ENCODE measurements at regions not wholly inside any gene's neighbourhood (a gene's known extent, or its start where the extent isn't known, plus 50 kb on each side); places are given as distances from the start of the nearest gene placed in this dataset.

GRCh38 chr2:138105358-138105757 lies 141.1 kb downstream of the HNMT start:
- no peak for DNase-seq

GRCh38 chr2:138106606-138107005 lies 142.3 kb downstream of the HNMT start:
- DNase-seq, result no peak

GRCh38 chr2:138107288-138107687 lies 143.0 kb downstream of the HNMT start:
- DNase-seq, result no peak

GRCh38 chr2:138110453-138111083 lies 146.3 kb downstream of the HNMT start:
- DNase-seq, result no peak

- DNase-seq, result no peak
These were observed 148.3 kb downstream of the HNMT start for GRCh38 chr2:138112536-138112935.

GRCh38 chr2:138113871-138114525 lies 149.7 kb downstream of the HNMT start:
- no peak for DNase-seq

- no peak for DNase-seq
These were observed 151.4 kb downstream of the HNMT start for GRCh38 chr2:138115666-138116065.

GRCh38 chr2:138116456-138116855 lies 152.2 kb downstream of the HNMT start:
- DNase-seq, result no peak

GRCh38 chr2:138121666-138122661 lies 157.7 kb downstream of the HNMT start:
- DNase-seq, result no peak

GRCh38 chr2:138122891-138123290 lies 158.6 kb downstream of the HNMT start:
- no peak for DNase-seq

GRCh38 chr2:138123741-138124140 lies 159.5 kb downstream of the HNMT start:
- DNase-seq, result no peak

- DNase-seq, result no peak
These were observed 160.2 kb downstream of the HNMT start for GRCh38 chr2:138124521-138124920.

GRCh38 chr2:138125306-138126288 lies 161.3 kb downstream of the HNMT start:
- DNase-seq, result no peak

- no peak for DNase-seq
These were observed 167.8 kb downstream of the HNMT start for GRCh38 chr2:138132108-138132507.

GRCh38 chr2:138137949-138138348 lies 173.7 kb downstream of the HNMT start:
- DNase-seq, result no peak

- DNase-seq, result no peak
These were observed 183.5 kb downstream of the HNMT start for GRCh38 chr2:138147796-138148195.

- no peak for DNase-seq
These were observed 191.0 kb downstream of the HNMT start for GRCh38 chr2:138155304-138155703.

- no peak for DNase-seq
These were observed 193.1 kb downstream of the HNMT start for GRCh38 chr2:138157372-138157771.

- DNase-seq, result no peak
These were observed 206.2 kb downstream of the HNMT start for GRCh38 chr2:138170485-138170884.

- DNase-seq, result no peak
These were observed 207.0 kb downstream of the HNMT start for GRCh38 chr2:138171244-138171643.

- no peak for DNase-seq
These were observed 210.8 kb downstream of the HNMT start for GRCh38 chr2:138175066-138175465.

All from right kidney (tissue), 1 donor.